ENCODE measurements at regions not wholly inside any gene's neighbourhood (a gene's known extent, or its start where the extent isn't known, plus 50 kb on each side); places are given as distances from the start of the nearest gene placed in this dataset.

DNA sequence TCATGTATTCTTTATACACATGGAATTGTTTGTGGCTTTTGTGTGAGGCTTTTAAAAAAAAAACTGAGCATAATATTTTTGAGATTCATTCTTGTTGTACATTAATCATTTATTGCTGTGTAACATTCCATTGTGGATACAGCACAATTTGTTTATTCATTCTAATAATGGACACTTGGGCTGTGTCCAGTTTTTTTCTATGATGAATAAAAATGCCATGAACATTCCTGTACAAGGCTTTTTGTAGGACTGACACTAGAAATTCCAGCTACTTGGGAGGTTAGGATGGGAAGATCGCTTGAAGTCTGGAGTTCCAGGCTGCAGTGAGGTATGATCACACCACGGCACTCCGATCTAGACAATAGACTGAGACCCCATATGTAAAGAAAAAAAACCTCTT is 254.3 kb upstream of the CACNA2D1 start:
- H3K9ac ChIP-seq (replicated peaks; ENCODE audit: extremely low read depth, insufficient read depth, low read length) = no peak overlapping the region
- no peaks in the 10 kb centered on the region for H3K27me3 ChIP-seq (ENCODE audit: control insufficient read depth in 2 of 2, insufficient read depth in 2 of 2, low read length in 2 of 2)
- H3K4me1 ChIP-seq (ENCODE audit: control insufficient read depth, extremely low read depth, insufficient read depth, low read length) = peaks cover 7% of the 10 kb centered on the region
- no peaks in the 10 kb centered on the region for H3K9me1 ChIP-seq (replicated peaks; ENCODE audit: control insufficient read depth, extremely low read depth, insufficient read depth, low read length)
- no peaks in the 10 kb centered on the region for H4K20me1 ChIP-seq (replicated peaks; ENCODE audit: control insufficient read depth, extremely low read depth, insufficient read depth, low read length)
- intact Hi-C loops (cut with micrococcal nuclease) = no loop called here
- dilution Hi-C loops (cut with MboI; ENCODE audit: extremely low pct_ligation_motif_present, low sequenced_read_pairs) = no loop called here
- no peak overlapping the region for H3K27ac ChIP-seq (ENCODE audit: insufficient read depth, low read depth, low read length)
- ChIA-PET CTCF (no interaction called here), POLR2A (no interaction called here)
- H3K79me2 ChIP-seq (ENCODE audit: control insufficient read depth, insufficient read depth, low read length) = no peaks in the 10 kb centered on the region
- no peaks in the 10 kb centered on the region for H3K9me3 ChIP-seq (replicated peaks; ENCODE audit: control insufficient read depth, insufficient read depth, low read length)
- H3K4me3 ChIP-seq (replicated peaks in 1 of 3; ENCODE audit: insufficient read depth in 1 of 3, low read depth in 1 of 3, low read length in 3 of 3) = no peak overlapping the region
- TF ChIP-seq POLR2AphosphoS5 (IDR thresholded peaks at IDR 0.05; ENCODE audit: insufficient read depth, low read depth, low read length) (no peak), JUN (IDR thresholded peaks at IDR 0.05; ENCODE audit: borderline replicate concordance, insufficient read depth, insufficient read length, low read depth) (no peak), POLR2A (IDR thresholded peaks at IDR 0.05; ENCODE audit: low read depth, low read length) (no peak), MYC (IDR thresholded peaks at IDR 0.05; ENCODE audit: low read depth, low read length) (no peak), FOS (IDR thresholded peaks at IDR 0.05; ENCODE audit: borderline replicate concordance, insufficient read depth, low read length) (no peak), EZH2 (IDR thresholded peaks at IDR 0.05; ENCODE audit: borderline replicate concordance, low read depth, low read length, severe bottlenecking) (no peak), GATA2 (IDR thresholded peaks at IDR 0.05; ENCODE audit: insufficient read depth, insufficient read length, low read depth, low read length) (no peak)
- TF ChIP-seq, protein P1, sequence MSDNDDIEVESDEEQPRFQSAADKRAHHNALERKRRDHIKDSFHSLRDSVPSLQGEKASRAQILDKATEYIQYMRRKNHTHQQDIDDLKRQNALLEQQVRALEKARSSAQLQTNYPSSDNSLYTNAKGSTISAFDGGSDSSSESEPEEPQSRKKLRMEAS (IDR thresholded peaks at IDR 0.05; ENCODE audit: insufficient read depth, insufficient read length) = no peak
- TF ChIP-seq, protein P2, sequence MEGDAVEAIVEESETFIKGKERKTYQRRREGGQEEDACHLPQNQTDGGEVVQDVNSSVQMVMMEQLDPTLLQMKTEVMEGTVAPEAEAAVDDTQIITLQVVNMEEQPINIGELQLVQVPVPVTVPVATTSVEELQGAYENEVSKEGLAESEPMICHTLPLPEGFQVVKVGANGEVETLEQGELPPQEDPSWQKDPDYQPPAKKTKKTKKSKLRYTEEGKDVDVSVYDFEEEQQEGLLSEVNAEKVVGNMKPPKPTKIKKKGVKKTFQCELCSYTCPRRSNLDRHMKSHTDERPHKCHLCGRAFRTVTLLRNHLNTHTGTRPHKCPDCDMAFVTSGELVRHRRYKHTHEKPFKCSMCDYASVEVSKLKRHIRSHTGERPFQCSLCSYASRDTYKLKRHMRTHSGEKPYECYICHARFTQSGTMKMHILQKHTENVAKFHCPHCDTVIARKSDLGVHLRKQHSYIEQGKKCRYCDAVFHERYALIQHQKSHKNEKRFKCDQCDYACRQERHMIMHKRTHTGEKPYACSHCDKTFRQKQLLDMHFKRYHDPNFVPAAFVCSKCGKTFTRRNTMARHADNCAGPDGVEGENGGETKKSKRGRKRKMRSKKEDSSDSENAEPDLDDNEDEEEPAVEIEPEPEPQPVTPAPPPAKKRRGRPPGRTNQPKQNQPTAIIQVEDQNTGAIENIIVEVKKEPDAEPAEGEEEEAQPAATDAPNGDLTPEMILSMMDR (IDR thresholded peaks at IDR 0.05; ENCODE audit: extremely low read depth in 1 of 2, insufficient read depth in 1 of 2, low read depth in 1 of 2, low read length in 2 of 2) = no peak
- no peaks in the 10 kb centered on the region for H3K36me3 ChIP-seq (ENCODE audit: control insufficient read depth in 2 of 2, extremely low read depth in 1 of 2, insufficient read depth in 2 of 2, low read length in 2 of 2)
- DNase-seq (ENCODE audit: low read depth, low spot score) (peak; percentile 69), FAIRE-seq (no peak)
- H2AFZ ChIP-seq (ENCODE audit: low read depth, low read length) = no peak overlapping the region
- no TSS peak for BruUV-seq (replicated peaks)
- no peak overlapping the region for H3K4me2 ChIP-seq (ENCODE audit: insufficient read depth, low read length)
